GM18870 (cell line): ENCODE measurements at regions not wholly inside any gene's neighbourhood (a gene's known extent, or its start where the extent isn't known, plus 50 kb on each side); places are given as distances from the start of the nearest gene placed in this dataset.

ENCODE experiments used
- ATAC-seq: cut with Tn5 transposase; IDR thresholded peaks from one replicate; pipeline ENCODE4 v1.9.1; 2021; ENCODE audit warnings: moderate library complexity; ENCODE audit not compliant: unreplicated experiment

- ATAC-seq: no peak
Measured at GRCh38 chr5:74428876-74429275, 211.7 kb downstream of the ENC1 start.

GRCh38 chr5:74428275-74428674, 212.3 kb downstream of the ENC1 start:
- no peak for ATAC-seq

GRCh38 chr5:74426506-74426905, 214.0 kb downstream of the ENC1 start:
- no peak for ATAC-seq

- ATAC-seq: no peak
Measured at GRCh38 chr5:74424162-74424868, 216.2 kb downstream of the ENC1 start.

GRCh38 chr5:74423383-74423782, 217.1 kb downstream of the ENC1 start:
- ATAC-seq: no peak

- no peak for ATAC-seq
Measured at GRCh38 chr5:74422671-74423070, 217.9 kb downstream of the ENC1 start.

- ATAC-seq: no peak
Measured at GRCh38 chr5:74422030-74422429, 218.5 kb downstream of the ENC1 start.

- no peak for ATAC-seq
Measured at GRCh38 chr5:74421377-74421776, 219.2 kb downstream of the ENC1 start.

GRCh38 chr5:74420947-74421346, 219.6 kb downstream of the ENC1 start:
- ATAC-seq: no peak

GRCh38 chr5:74420220-74420619, 220.3 kb downstream of the ENC1 start:
- no peak for ATAC-seq

GRCh38 chr5:74419468-74419867, 221.1 kb downstream of the ENC1 start:
- ATAC-seq: no peak

GRCh38 chr5:74418709-74419108, 221.8 kb downstream of the ENC1 start:
- ATAC-seq: no peak

GRCh38 chr5:74418261-74418660, 222.3 kb downstream of the ENC1 start:
- ATAC-seq: no peak

GRCh38 chr5:74415695-74416102, 224.8 kb downstream of the ENC1 start:
- ATAC-seq: no peak

GRCh38 chr5:74414228-74414627, 226.3 kb downstream of the ENC1 start:
- no peak for ATAC-seq

- ATAC-seq: no peak
Measured at GRCh38 chr5:74413403-74414048, 227.0 kb downstream of the ENC1 start.

- ATAC-seq: no peak
Measured at GRCh38 chr5:74412066-74412465, 228.5 kb downstream of the ENC1 start.

- ATAC-seq: no peak
Measured at GRCh38 chr5:74409712-74410111, 230.8 kb downstream of the ENC1 start.

GRCh38 chr5:74409166-74409706, 231.3 kb downstream of the ENC1 start:
- ATAC-seq: no peak

GRCh38 chr5:74408150-74409043, 232.1 kb downstream of the ENC1 start:
- ATAC-seq: no peak

- ATAC-seq: no peak
Measured at GRCh38 chr5:74407701-74408100, 232.8 kb downstream of the ENC1 start.
